NCI-H1092 treated with DMSO at 0.1 percent for 48 hours (cell line): ENCODE measurements at regions not wholly inside any gene's neighbourhood (a gene's known extent, or its start where the extent isn't known, plus 50 kb on each side); places are given as distances from the start of the nearest gene placed in this dataset.

Experiments used
- DNase-seq: peaks from one replicate; lab custom pipeline; 2025; lab: John Stamatoyannopoulos, UW

- no peak for DNase-seq
These were observed 198.5 kb downstream of the ADGRG6 start for GRCh38 chr6:142500250-142500786.

GRCh38 chr6:142501795-142502194, 200.0 kb downstream of the ADGRG6 start:
- no peak for DNase-seq

GRCh38 chr6:142507065-142507464, 205.3 kb downstream of the ADGRG6 start:
- DNase-seq = no peak

GRCh38 chr6:142510211-142510610, 208.4 kb downstream of the ADGRG6 start:
- no peak for DNase-seq

GRCh38 chr6:142518126-142518525, 216.3 kb downstream of the ADGRG6 start:
- peak; percentile 3 for DNase-seq

- no peak for DNase-seq
These were observed 217.0 kb downstream of the ADGRG6 start for GRCh38 chr6:142518761-142519160.

GRCh38 chr6:142521791-142522190, 220.0 kb downstream of the ADGRG6 start:
- DNase-seq = no peak

- DNase-seq = peak; percentile 0
These were observed 221.9 kb downstream of the ADGRG6 start for GRCh38 chr6:142523515-142524375.

- DNase-seq = no peak
These were observed 228.8 kb downstream of the ADGRG6 start for GRCh38 chr6:142530566-142530965.

GRCh38 chr6:142531727-142532126, 229.9 kb downstream of the ADGRG6 start:
- DNase-seq = no peak

- no peak for DNase-seq
These were observed 232.3 kb downstream of the ADGRG6 start for GRCh38 chr6:142534076-142534475.

- DNase-seq = no peak
These were observed 232.7 kb downstream of the ADGRG6 start for GRCh38 chr6:142534484-142534883.

- DNase-seq = peak; percentile 0
These were observed 236.0 kb downstream of the ADGRG6 start for GRCh38 chr6:142537612-142538478.

GRCh38 chr6:142542704-142543233, 241.0 kb downstream of the ADGRG6 start:
- DNase-seq = no peak

- no peak for DNase-seq
These were observed 241.8 kb downstream of the ADGRG6 start for GRCh38 chr6:142543606-142544005.

- DNase-seq = no peak
These were observed 242.5 kb downstream of the ADGRG6 start for GRCh38 chr6:142544199-142544838.

GRCh38 chr6:142545147-142545546, 243.3 kb downstream of the ADGRG6 start:
- no peak for DNase-seq

GRCh38 chr6:142548566-142548965, 246.8 kb downstream of the ADGRG6 start:
- DNase-seq = no peak

- no peak for DNase-seq
These were observed 248.7 kb downstream of the ADGRG6 start for GRCh38 chr6:142550310-142551063.

GRCh38 chr6:142551274-142551811, 249.5 kb downstream of the ADGRG6 start:
- DNase-seq = peak; percentile 0

GRCh38 chr6:142558786-142559185, 257.0 kb downstream of the ADGRG6 start:
- no peak for DNase-seq
